ENCODE measurements at regions not wholly inside any gene's neighbourhood (a gene's known extent, or its start where the extent isn't known, plus 50 kb on each side); places are given as distances from the start of the nearest gene placed in this dataset.

- no peak overlapping the region for H3K4me3 ChIP-seq (ENCODE audit: low read depth, low read length)
- TF ChIP-seq, protein P1, sequence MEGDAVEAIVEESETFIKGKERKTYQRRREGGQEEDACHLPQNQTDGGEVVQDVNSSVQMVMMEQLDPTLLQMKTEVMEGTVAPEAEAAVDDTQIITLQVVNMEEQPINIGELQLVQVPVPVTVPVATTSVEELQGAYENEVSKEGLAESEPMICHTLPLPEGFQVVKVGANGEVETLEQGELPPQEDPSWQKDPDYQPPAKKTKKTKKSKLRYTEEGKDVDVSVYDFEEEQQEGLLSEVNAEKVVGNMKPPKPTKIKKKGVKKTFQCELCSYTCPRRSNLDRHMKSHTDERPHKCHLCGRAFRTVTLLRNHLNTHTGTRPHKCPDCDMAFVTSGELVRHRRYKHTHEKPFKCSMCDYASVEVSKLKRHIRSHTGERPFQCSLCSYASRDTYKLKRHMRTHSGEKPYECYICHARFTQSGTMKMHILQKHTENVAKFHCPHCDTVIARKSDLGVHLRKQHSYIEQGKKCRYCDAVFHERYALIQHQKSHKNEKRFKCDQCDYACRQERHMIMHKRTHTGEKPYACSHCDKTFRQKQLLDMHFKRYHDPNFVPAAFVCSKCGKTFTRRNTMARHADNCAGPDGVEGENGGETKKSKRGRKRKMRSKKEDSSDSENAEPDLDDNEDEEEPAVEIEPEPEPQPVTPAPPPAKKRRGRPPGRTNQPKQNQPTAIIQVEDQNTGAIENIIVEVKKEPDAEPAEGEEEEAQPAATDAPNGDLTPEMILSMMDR (IDR thresholded peaks at IDR 0.05; ENCODE audit: insufficient read depth, low read depth, low read length, missing control alignments) = no peak
- DNase-seq (ENCODE audit: low read depth) = no peak
Measured at GRCh38 chr13:39941236-39941635, 285.8 kb downstream of the COG6 start.

- TF ChIP-seq, protein P1 (IDR thresholded peaks at IDR 0.05; ENCODE audit: insufficient read depth, low read depth, low read length, missing control alignments) = no peak
- no peak overlapping the region for H3K4me3 ChIP-seq (ENCODE audit: low read depth, low read length)
- no peak for DNase-seq (ENCODE audit: low read depth)
Measured at GRCh38 chr13:39941911-39942551, 286.6 kb downstream of the COG6 start.

DNA sequence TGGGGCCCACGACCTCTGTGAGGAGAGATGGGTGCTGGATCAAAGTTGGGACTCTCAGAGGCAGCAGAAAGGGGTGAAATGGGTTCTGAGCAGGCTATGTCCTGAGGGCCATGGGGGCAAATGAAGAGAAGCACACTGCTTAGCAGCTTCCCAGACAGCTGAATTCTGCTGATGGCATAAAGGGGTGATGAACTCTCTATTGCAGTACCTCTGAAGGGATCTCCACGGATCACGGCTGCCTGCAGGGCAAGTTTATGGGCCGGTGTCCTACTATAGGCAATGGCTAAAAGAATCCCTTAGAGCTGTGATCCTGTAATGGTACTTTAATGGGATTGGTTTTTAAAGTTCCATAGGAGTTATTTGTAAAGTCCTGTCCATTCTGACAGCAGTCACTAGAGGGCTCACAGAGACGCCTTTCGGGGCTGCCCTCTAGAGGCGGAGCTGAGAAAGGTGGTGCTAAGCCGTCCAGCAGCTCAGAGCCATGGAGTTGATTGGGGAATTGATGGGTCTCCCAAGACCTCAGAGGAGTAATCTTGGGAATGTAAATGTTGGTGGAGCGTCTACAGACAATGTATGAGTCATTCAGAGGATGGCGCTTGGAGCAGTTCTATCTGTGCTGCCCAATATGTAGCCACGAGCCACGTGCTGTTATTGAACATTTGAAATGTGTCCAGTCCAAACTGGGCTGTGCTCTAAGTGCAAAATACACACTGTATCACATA lies 287.3 kb downstream of the COG6 start:
- H3K4me3 ChIP-seq (ENCODE audit: low read depth, low read length) = no peak overlapping the region
- DNase-seq (ENCODE audit: low read depth) = peak; percentile 83
- TF ChIP-seq, protein P1 (IDR thresholded peaks at IDR 0.05; ENCODE audit: insufficient read depth, low read depth, low read length, missing control alignments) = peak; percentile 100

DNA sequence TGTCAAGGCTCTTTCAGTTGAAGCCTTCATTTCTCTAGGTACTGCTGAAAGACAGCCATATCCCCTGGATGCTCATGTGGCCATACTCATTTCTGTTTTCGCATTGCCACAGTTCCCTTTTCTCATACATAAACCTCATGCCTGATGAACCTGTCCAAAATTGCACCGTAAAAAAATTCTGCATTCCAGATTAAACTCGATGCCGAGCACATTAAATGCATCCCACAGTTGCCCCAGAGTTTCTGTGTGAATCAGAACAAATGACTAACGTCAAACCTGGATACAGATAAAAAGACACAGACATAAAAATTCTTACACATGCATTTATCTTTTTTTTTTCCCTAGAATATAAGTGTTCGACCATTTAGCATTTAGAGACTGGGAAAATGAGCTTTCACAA lies 288.2 kb downstream of the COG6 start:
- TF ChIP-seq, protein P1 (IDR thresholded peaks at IDR 0.05; ENCODE audit: insufficient read depth, low read depth, low read length, missing control alignments) = no peak
- DNase-seq (ENCODE audit: low read depth) = no peak
- no peak overlapping the region for H3K4me3 ChIP-seq (ENCODE audit: low read depth, low read length)

GRCh38 chr13:39945226-39945625 lies 289.8 kb downstream of the COG6 start:
- no peak overlapping the region for H3K4me3 ChIP-seq (ENCODE audit: low read depth, low read length)
- TF ChIP-seq, protein P1 (IDR thresholded peaks at IDR 0.05; ENCODE audit: insufficient read depth, low read depth, low read length, missing control alignments) = no peak
- DNase-seq (ENCODE audit: low read depth) = no peak

GRCh38 chr13:39946769-39947168 lies 291.3 kb downstream of the COG6 start:
- no peak overlapping the region for H3K4me3 ChIP-seq (ENCODE audit: low read depth, low read length)
- DNase-seq (ENCODE audit: low read depth) = no peak
- TF ChIP-seq, protein P1 (IDR thresholded peaks at IDR 0.05; ENCODE audit: insufficient read depth, low read depth, low read length, missing control alignments) = no peak
